ENCODE measurements at regions not wholly inside any gene's neighbourhood (a gene's known extent, or its start where the extent isn't known, plus 50 kb on each side); places are given as distances from the start of the nearest gene placed in this dataset.

- intact Hi-C loops (cut with micrococcal nuclease): no loop called here
- no peak for DNase-seq
- Mint-ChIP-seq H3K4me1 (ENCODE audit: low read depth) (no peaks in the 10 kb centered on the region), H3K27ac (no peak overlapping the region), H3K27me3 (no peaks in the 10 kb centered on the region), H3K4me3 (no peak overlapping the region), H3K36me3 (no peaks in the 10 kb centered on the region), H3K9me3 (no peaks in the 10 kb centered on the region)
- POLR2A ChIA-PET: no interaction called here
- CTCF ChIA-PET: no interaction called here
These were observed 760.3 kb downstream of the EFNA5 start for GRCh38 chr5:106910486-106910885.

- H3K27ac Mint-ChIP-seq: no peak overlapping the region
- no peaks in the 10 kb centered on the region for H3K4me1 Mint-ChIP-seq (ENCODE audit: low read depth)
- H3K36me3 Mint-ChIP-seq: no peaks in the 10 kb centered on the region
- H3K4me3 Mint-ChIP-seq: no peak overlapping the region
- POLR2A ChIA-PET: no interaction called here
- DNase-seq: no peak
- intact Hi-C loops (cut with micrococcal nuclease): no loop called here
- H3K9me3 Mint-ChIP-seq: no peaks in the 10 kb centered on the region
- CTCF ChIA-PET: no interaction called here
- H3K27me3 Mint-ChIP-seq: no peaks in the 10 kb centered on the region
These were observed 761.0 kb downstream of the EFNA5 start for GRCh38 chr5:106909716-106910115.

GRCh38 chr5:106907979-106908378 is 762.8 kb downstream of the EFNA5 start:
- intact Hi-C loops (cut with micrococcal nuclease): no loop called here
- Mint-ChIP-seq H3K27ac (no peak overlapping the region), H3K9me3 (no peaks in the 10 kb centered on the region), H3K36me3 (no peaks in the 10 kb centered on the region), H3K4me1 (ENCODE audit: low read depth) (no peaks in the 10 kb centered on the region), H3K4me3 (no peak overlapping the region), H3K27me3 (no peaks in the 10 kb centered on the region)
- DNase-seq: no peak
- CTCF ChIA-PET: no interaction called here
- POLR2A ChIA-PET: no interaction called here

- Mint-ChIP-seq H3K27ac (no peak overlapping the region), H3K4me1 (ENCODE audit: low read depth) (no peaks in the 10 kb centered on the region), H3K9me3 (no peaks in the 10 kb centered on the region), H3K36me3 (no peaks in the 10 kb centered on the region), H3K27me3 (no peaks in the 10 kb centered on the region), H3K4me3 (no peak overlapping the region)
- POLR2A ChIA-PET: no interaction called here
- DNase-seq: no peak
- CTCF ChIA-PET: no interaction called here
- intact Hi-C loops (cut with micrococcal nuclease): no loop called here
These were observed 764.5 kb downstream of the EFNA5 start for GRCh38 chr5:106906199-106906598.

GRCh38 chr5:106894964-106895363 is 775.8 kb downstream of the EFNA5 start:
- intact Hi-C loops (cut with micrococcal nuclease): no loop called here
- ChIA-PET POLR2A (no interaction called here), CTCF (no interaction called here)
- Mint-ChIP-seq H3K4me3 (no peak overlapping the region), H3K4me1 (ENCODE audit: low read depth) (no peaks in the 10 kb centered on the region), H3K27ac (no peak overlapping the region), H3K36me3 (no peaks in the 10 kb centered on the region), H3K9me3 (peaks cover 3% of the 10 kb centered on the region), H3K27me3 (no peaks in the 10 kb centered on the region)
- no peak for DNase-seq

GRCh38 chr5:106882035-106882434 is 788.7 kb downstream of the EFNA5 start:
- intact Hi-C loops (cut with micrococcal nuclease): no loop called here
- Mint-ChIP-seq H3K36me3 (no peaks in the 10 kb centered on the region), H3K9me3 (no peaks in the 10 kb centered on the region), H3K4me3 (no peak overlapping the region), H3K27ac (no peak overlapping the region), H3K27me3 (no peaks in the 10 kb centered on the region), H3K4me1 (ENCODE audit: low read depth) (no peaks in the 10 kb centered on the region)
- ChIA-PET CTCF (no interaction called here), POLR2A (no interaction called here)
- no peak for DNase-seq

- no peak overlapping the region for H3K4me3 Mint-ChIP-seq
- H3K27me3 Mint-ChIP-seq: no peaks in the 10 kb centered on the region
- no peaks in the 10 kb centered on the region for H3K4me1 Mint-ChIP-seq (ENCODE audit: low read depth)
- no peak overlapping the region for H3K27ac Mint-ChIP-seq
- H3K36me3 Mint-ChIP-seq: no peaks in the 10 kb centered on the region
- intact Hi-C loops (cut with micrococcal nuclease): no loop called here
- H3K9me3 Mint-ChIP-seq: peaks cover 4% of the 10 kb centered on the region
- ChIA-PET CTCF (no interaction called here), POLR2A (no interaction called here)
- DNase-seq: no peak
These were observed 790.1 kb downstream of the EFNA5 start for GRCh38 chr5:106880656-106881055.

GRCh38 chr5:106877881-106878280 is 792.9 kb downstream of the EFNA5 start:
- intact Hi-C loops (cut with micrococcal nuclease): no loop called here
- Mint-ChIP-seq H3K4me1 (ENCODE audit: low read depth) (no peaks in the 10 kb centered on the region), H3K9me3 (peaks cover 7% of the 10 kb centered on the region), H3K4me3 (no peak overlapping the region), H3K27ac (no peak overlapping the region), H3K27me3 (no peaks in the 10 kb centered on the region), H3K36me3 (no peaks in the 10 kb centered on the region)
- ChIA-PET CTCF (no interaction called here), POLR2A (no interaction called here)
- DNase-seq: no peak

- H3K9me3 Mint-ChIP-seq: peaks cover 7% of the 10 kb centered on the region
- CTCF ChIA-PET: no interaction called here
- H3K36me3 Mint-ChIP-seq: no peaks in the 10 kb centered on the region
- no peak overlapping the region for H3K4me3 Mint-ChIP-seq
- intact Hi-C loops (cut with micrococcal nuclease): no loop called here
- H3K27ac Mint-ChIP-seq: no peak overlapping the region
- H3K27me3 Mint-ChIP-seq: no peaks in the 10 kb centered on the region
- no peaks in the 10 kb centered on the region for H3K4me1 Mint-ChIP-seq (ENCODE audit: low read depth)
- DNase-seq: no peak
- POLR2A ChIA-PET: no interaction called here
These were observed 794.0 kb downstream of the EFNA5 start for GRCh38 chr5:106876665-106877194.

GRCh38 chr5:106876298-106876622 is 794.5 kb downstream of the EFNA5 start:
- ChIA-PET CTCF (no interaction called here), POLR2A (no interaction called here)
- intact Hi-C loops (cut with micrococcal nuclease): no loop called here
- DNase-seq: no peak
- no peaks in the 10 kb centered on the region for H3K36me3 Mint-ChIP-seq
- H3K27me3 Mint-ChIP-seq: no peaks in the 10 kb centered on the region
- no peaks in the 10 kb centered on the region for H3K4me1 Mint-ChIP-seq (ENCODE audit: low read depth)
- peaks cover 7% of the 10 kb centered on the region for H3K9me3 Mint-ChIP-seq
- H3K4me3 Mint-ChIP-seq: no peak overlapping the region
- H3K27ac Mint-ChIP-seq: no peak overlapping the region

GRCh38 chr5:106875591-106876297 is 795.0 kb downstream of the EFNA5 start:
- POLR2A ChIA-PET: no interaction called here
- Mint-ChIP-seq H3K4me1 (ENCODE audit: low read depth) (no peaks in the 10 kb centered on the region), H3K27ac (no peak overlapping the region), H3K4me3 (no peak overlapping the region), H3K36me3 (no peaks in the 10 kb centered on the region), H3K27me3 (no peaks in the 10 kb centered on the region), H3K9me3 (peaks cover 7% of the 10 kb centered on the region)
- intact Hi-C loops (cut with micrococcal nuclease): no loop called here
- DNase-seq: no peak
- CTCF ChIA-PET: no interaction called here

GRCh38 chr5:106874974-106875373 is 795.8 kb downstream of the EFNA5 start:
- CTCF ChIA-PET: no interaction called here
- no peaks in the 10 kb centered on the region for H3K36me3 Mint-ChIP-seq
- no peaks in the 10 kb centered on the region for H3K27me3 Mint-ChIP-seq
- no peak for DNase-seq
- intact Hi-C loops (cut with micrococcal nuclease): no loop called here
- no peak overlapping the region for H3K27ac Mint-ChIP-seq
- no peaks in the 10 kb centered on the region for H3K4me1 Mint-ChIP-seq (ENCODE audit: low read depth)
- H3K9me3 Mint-ChIP-seq: peaks cover 7% of the 10 kb centered on the region
- no peak overlapping the region for H3K4me3 Mint-ChIP-seq
- POLR2A ChIA-PET: no interaction called here

GRCh38 chr5:106874531-106874930 is 796.2 kb downstream of the EFNA5 start:
- intact Hi-C loops (cut with micrococcal nuclease): no loop called here
- Mint-ChIP-seq H3K27me3 (no peaks in the 10 kb centered on the region), H3K36me3 (no peaks in the 10 kb centered on the region), H3K4me3 (no peak overlapping the region), H3K27ac (no peak overlapping the region), H3K4me1 (ENCODE audit: low read depth) (no peaks in the 10 kb centered on the region), H3K9me3 (peaks cover 7% of the 10 kb centered on the region)
- ChIA-PET POLR2A (no interaction called here), CTCF (no interaction called here)
- no peak for DNase-seq

- DNase-seq: no peak
- no peaks in the 10 kb centered on the region for H3K27me3 Mint-ChIP-seq
- no peak overlapping the region for H3K27ac Mint-ChIP-seq
- H3K4me1 Mint-ChIP-seq (ENCODE audit: low read depth): no peaks in the 10 kb centered on the region
- ChIA-PET POLR2A (no interaction called here), CTCF (no interaction called here)
- peaks cover 7% of the 10 kb centered on the region for H3K9me3 Mint-ChIP-seq
- intact Hi-C loops (cut with micrococcal nuclease): no loop called here
- H3K36me3 Mint-ChIP-seq: no peaks in the 10 kb centered on the region
- H3K4me3 Mint-ChIP-seq: no peak overlapping the region
These were observed 797.2 kb downstream of the EFNA5 start for GRCh38 chr5:106873568-106873967.

Data from activated CD4-positive, alpha-beta memory T cell treated with anti-CD3 and anti-CD28 coated beads for 36 hours (primary cell).